ENCODE measurements at regions not wholly inside any gene's neighbourhood (a gene's known extent, or its start where the extent isn't known, plus 50 kb on each side); places are given as distances from the start of the nearest gene placed in this dataset.

- TF ChIP-seq CTCF (IDR thresholded peaks at IDR 0.05): no peak
- no peak for TF ChIP-seq KAT7 (CRISPR knock-in tag; IDR thresholded peaks at IDR 0.05; ENCODE audit: borderline replicate concordance)
- TF ChIP-seq FOXP4 (CRISPR knock-in tag; IDR thresholded peaks at IDR 0.05): no peak
- no peak for TF ChIP-seq AFF4 (CRISPR knock-in tag; IDR thresholded peaks at IDR 0.05; ENCODE audit: borderline replicate concordance)
- TF ChIP-seq MLX (CRISPR knock-in tag; IDR thresholded peaks at IDR 0.05): no peak
- TF ChIP-seq NFYB (CRISPR knock-in tag; conservative IDR thresholded peaks at IDR 0.05; ENCODE audit: low read depth): no peak
- no peak for TF ChIP-seq NFATC4 (CRISPR knock-in tag; IDR thresholded peaks at IDR 0.05)
- TF ChIP-seq HMGXB4 (CRISPR knock-in tag; IDR thresholded peaks at IDR 0.05): no peak
Measured at GRCh38 chr2:212728717-212729116, 190.1 kb upstream of the ERBB4 start.
